HG02588 (cell line): ENCODE measurements at regions not wholly inside any gene's neighbourhood (a gene's known extent, or its start where the extent isn't known, plus 50 kb on each side); places are given as distances from the start of the nearest gene placed in this dataset.
"Not testable (repeated sequence)": the region's sequence is repeated elsewhere in the genome, so short reads cannot be mapped to it uniquely, and the experiment has no call there.

Experiments used
- ATAC-seq: cut with Tn5 transposase; IDR thresholded peaks from one replicate; pipeline ENCODE4 v1.9.1; 2021; ENCODE audit warnings: mild to moderate bottlenecking, moderate library complexity; ENCODE audit not compliant: unreplicated experiment

GRCh38 chr11:15300341-15300740 is 185.6 kb downstream of the INSC start:
- no peak for ATAC-seq

GRCh38 chr11:15307619-15308024 is 192.9 kb downstream of the INSC start:
- ATAC-seq, result no peak

- no peak for ATAC-seq
Measured at GRCh38 chr11:15308840-15309239, 194.1 kb downstream of the INSC start.

GRCh38 chr11:15309296-15309695 is 194.6 kb downstream of the INSC start:
- ATAC-seq, result no peak

GRCh38 chr11:15313862-15314261 is 199.1 kb downstream of the INSC start:
- ATAC-seq, result no peak

GRCh38 chr11:15318814-15319213 is 204.1 kb downstream of the INSC start:
- ATAC-seq, result no peak

- no peak for ATAC-seq
Measured at GRCh38 chr11:15326520-15326919, 211.8 kb downstream of the INSC start.

GRCh38 chr11:15327786-15328231 is 213.1 kb downstream of the INSC start:
- no peak for ATAC-seq

GRCh38 chr11:15333407-15333806 is 218.7 kb downstream of the INSC start:
- ATAC-seq, result no peak

GRCh38 chr11:15334766-15335165 is 220.0 kb downstream of the INSC start:
- no peak for ATAC-seq

GRCh38 chr11:15336021-15336420 is 221.3 kb downstream of the INSC start:
- no peak for ATAC-seq

- ATAC-seq, result no peak
Measured at GRCh38 chr11:15339302-15339701, 224.6 kb downstream of the INSC start.

GRCh38 chr11:15341587-15341986 is 226.9 kb downstream of the INSC start:
- ATAC-seq, result no peak

- no peak for ATAC-seq
Measured at GRCh38 chr11:15342163-15342562, 227.4 kb downstream of the INSC start.

GRCh38 chr11:15346907-15347306 is 232.2 kb downstream of the INSC start:
- no peak for ATAC-seq

- no peak for ATAC-seq
Measured at GRCh38 chr11:15347969-15348734, 233.4 kb downstream of the INSC start.

GRCh38 chr11:15349413-15349812 is 234.7 kb downstream of the INSC start:
- ATAC-seq, result no peak

GRCh38 chr11:15361316-15361715 is 246.6 kb downstream of the INSC start:
- ATAC-seq, result no peak

- not testable (repeated sequence) for ATAC-seq
Measured at GRCh38 chr11:15365286-15365685, 250.6 kb downstream of the INSC start.

- no peak for ATAC-seq
Measured at GRCh38 chr11:15367695-15368094, 253.0 kb downstream of the INSC start.

- ATAC-seq, result no peak
Measured at GRCh38 chr11:15370495-15371147, 255.9 kb downstream of the INSC start.

GRCh38 chr11:15371533-15371932 is 256.8 kb downstream of the INSC start:
- ATAC-seq, result no peak
